HEK293 (cell line): ENCODE measurements at regions not wholly inside any gene's neighbourhood (a gene's known extent, or its start where the extent isn't known, plus 50 kb on each side); places are given as distances from the start of the nearest gene placed in this dataset.

Source experiments
- CTCF ChIA-PET: fragments of 350-600 bp; formaldehyde crosslinking; extraction: SDS; loops from one replicate; lab custom pipeline; 2021; ENCODE audit warnings: antibody characterized with exemption; lab: Yijun Ruan, JAX
- POLR2A ChIA-PET: fragments of 300-600 bp; formaldehyde crosslinking; extraction: SDS; loops from one replicate; lab custom pipeline; 2020; ENCODE audit warnings: antibody characterized with exemption, inconsistent platforms; lab: Yijun Ruan, JAX
- H3K27ac ChIP-seq: fragments of 200-500 bp; sonication (Bioruptor generic); 2 replicates; pipeline ENCODE4 v1.5.1; 2014; ENCODE audit warnings: low read depth, low read length, control low read depth, inconsistent platforms; ENCODE audit errors: extremely low read depth
- H3K36me3 ChIP-seq, 2 experiments: fragments of 200-500 bp in 1 of 2; sonication (Bioruptor generic) in 1 of 2; 1 replicate in 1 of 2; 2 replicates in 1 of 2; pipeline ENCODE4 v1.5.1; 2014 to 2017; ENCODE audit warnings: inconsistent platforms in 2 of 2, low read length in 2 of 2; ENCODE audit not compliant: control insufficient read depth in 2 of 2, insufficient read depth in 1 of 2
- H3K4me1 ChIP-seq: fragments of 200-500 bp; sonication (Bioruptor generic); 2 replicates; pipeline ENCODE4 v1.5.1; 2014; ENCODE audit warnings: mild to moderate bottlenecking, low read length, inconsistent platforms; ENCODE audit not compliant: control insufficient read depth, insufficient read depth
- H3K4me3 ChIP-seq: 2 replicates; pipeline ENCODE4 v1.5.1; 2011; ENCODE audit warnings: low read depth, mild to moderate bottlenecking, control low read depth, low read length, moderate library complexity
- H3K9me3 ChIP-seq: fragments of 200-500 bp; sonication (Bioruptor generic); 2 replicates; pipeline ENCODE4 v1.5.1; 2014; ENCODE audit warnings: low read depth, low read length, inconsistent platforms; ENCODE audit not compliant: control insufficient read depth, insufficient read depth
- SALL2 ChIP-seq: fragments of 450-650 bp; formaldehyde crosslinking; IDR thresholded peaks from 2 replicates; pipeline ENCODE4 v1.5.0; 2017; ENCODE audit warnings: missing biosample characterization, mild to moderate bottlenecking, missing genetic modification characterization, borderline replicate concordance
- SCRT1 ChIP-seq: fragments of 450-650 bp; formaldehyde crosslinking; IDR thresholded peaks from 2 replicates; pipeline ENCODE4 v1.5.1; 2016; ENCODE audit warnings: missing biosample characterization, missing genetic modification characterization, borderline replicate concordance
- SETDB1 ChIP-seq: IDR thresholded peaks from one replicate; pipeline ENCODE4 v1.6.1; 2017; ENCODE audit warnings: mild to moderate bottlenecking, low read length, moderate library complexity, mixed read lengths; ENCODE audit not compliant: insufficient read length
- ZBTB1 ChIP-seq: fragments of 450-650 bp; formaldehyde crosslinking; IDR thresholded peaks from 2 replicates; pipeline ENCODE4 v1.5.1; 2016; ENCODE audit warnings: missing biosample characterization, missing genetic modification characterization
- ZBTB11 ChIP-seq: fragments of 450-650 bp; formaldehyde crosslinking; conservative IDR thresholded peaks from 2 replicates; pipeline ENCODE4 v1.5.1; 2016; ENCODE audit warnings: low read depth, missing biosample characterization, missing genetic modification characterization
- ZBTB17 ChIP-seq: fragments of 450-650 bp; formaldehyde crosslinking; IDR thresholded peaks from 2 replicates; pipeline ENCODE4 v1.5.1; 2016; ENCODE audit warnings: missing biosample characterization, missing genetic modification characterization
- ZNF175 ChIP-seq: fragments of 450-650 bp; formaldehyde crosslinking; IDR thresholded peaks from 2 replicates; pipeline ENCODE4 v1.5.1; 2016; ENCODE audit warnings: missing biosample characterization, missing genetic modification characterization
- ZNF239 ChIP-seq: fragments of 450-650 bp; formaldehyde crosslinking; IDR thresholded peaks from 2 replicates; pipeline ENCODE4 v1.5.1; 2016; ENCODE audit warnings: missing biosample characterization, missing genetic modification characterization
- ZNF311 ChIP-seq: fragments of 450-650 bp; formaldehyde crosslinking; IDR thresholded peaks from 2 replicates; pipeline ENCODE4 v1.5.1; 2017; ENCODE audit warnings: missing biosample characterization, missing genetic modification characterization, borderline replicate concordance
- ZNF341 ChIP-seq: fragments of 450-650 bp; formaldehyde crosslinking; IDR thresholded peaks from 2 replicates; pipeline ENCODE4; 2016; ENCODE audit warnings: low read depth, missing biosample characterization, missing genetic modification characterization
- ZNF362 ChIP-seq: fragments of 450-650 bp; formaldehyde crosslinking; IDR thresholded peaks from 2 replicates; pipeline ENCODE4 v1.5.1; 2016; ENCODE audit warnings: missing biosample characterization, missing genetic modification characterization
- ZNF501 ChIP-seq: fragments of 450-650 bp; formaldehyde crosslinking; IDR thresholded peaks from 2 replicates; pipeline ENCODE4 v1.5.1; 2016; ENCODE audit warnings: missing biosample characterization, missing genetic modification characterization
- ZNF626 ChIP-seq: fragments of 450-650 bp; sonication (Bioruptor Pico); formaldehyde crosslinking; IDR thresholded peaks from 2 replicates; pipeline ENCODE4 v1.5.1; 2018; ENCODE audit warnings: missing biosample characterization, missing genetic modification characterization, inconsistent platforms
- ZNF658 ChIP-seq: fragments of 450-650 bp; formaldehyde crosslinking; IDR thresholded peaks from 2 replicates; pipeline ENCODE4; 2016; ENCODE audit warnings: missing biosample characterization, missing genetic modification characterization
- ZNF792 ChIP-seq: fragments of 450-650 bp; formaldehyde crosslinking; IDR thresholded peaks from 2 replicates; pipeline ENCODE4 v1.5.1; 2016; ENCODE audit warnings: missing biosample characterization, missing genetic modification characterization
- ZNF830 ChIP-seq: fragments of 450-650 bp; IDR thresholded peaks from 2 replicates; pipeline ENCODE4 v1.5.0; 2018; ENCODE audit warnings: missing biosample characterization, missing genetic modification characterization, low read depth, mild to moderate bottlenecking, moderate library complexity
- ZSCAN4 ChIP-seq: fragments of 450-650 bp; formaldehyde crosslinking; IDR thresholded peaks from 2 replicates; pipeline ENCODE4 v1.5.1; 2017; ENCODE audit warnings: missing biosample characterization, missing genetic modification characterization
- ZXDB ChIP-seq: fragments of 450-650 bp; formaldehyde crosslinking; IDR thresholded peaks from 2 replicates; pipeline ENCODE4 v1.5.1; 2016; ENCODE audit warnings: missing biosample characterization, missing genetic modification characterization
- TF ChIP-seq, protein P1 (sequence below): fragments of 450-650 bp; formaldehyde crosslinking; IDR thresholded peaks from 2 replicates; pipeline ENCODE4 v1.5.1; 2017; ENCODE audit warnings: missing biosample characterization, mild to moderate bottlenecking, missing genetic modification characterization, moderate library complexity
- TF ChIP-seq, protein P2 (sequence below): fragments of 450-650 bp; formaldehyde crosslinking; IDR thresholded peaks from 2 replicates; pipeline ENCODE4 v1.5.1; 2017; ENCODE audit warnings: missing biosample characterization, missing genetic modification characterization
- TF ChIP-seq, protein P3 (sequence below): fragments of 450-650 bp; formaldehyde crosslinking; conservative IDR thresholded peaks from 2 replicates; pipeline ENCODE4 v1.5.1; 2016; ENCODE audit warnings: low read depth, missing biosample characterization, missing genetic modification characterization

DNA sequence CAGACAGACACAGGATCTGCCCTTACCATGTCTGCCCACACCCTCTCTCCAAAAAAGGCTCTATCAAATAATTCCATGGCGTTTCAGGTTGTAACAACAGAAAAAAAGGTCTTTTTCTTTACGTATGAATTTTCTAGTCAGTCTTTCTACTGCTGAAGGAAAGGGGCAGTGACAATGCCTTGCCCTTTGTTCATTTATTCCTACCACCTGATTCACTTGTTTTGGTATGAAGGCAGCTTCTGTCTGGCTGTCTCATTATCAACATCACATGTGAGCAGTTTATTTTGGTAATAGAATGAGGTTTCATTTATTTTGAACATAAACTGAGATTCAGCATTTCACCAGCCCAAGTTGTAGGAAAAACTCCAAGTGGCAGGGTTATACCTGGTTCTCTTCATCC, 94.3 kb upstream of the KLF7 start (continued):
- TF ChIP-seq SALL2 (tag by site-specific recombination) (no peak), ZNF830 (tag by site-specific recombination) (no peak), ZNF626 (tag by site-specific recombination) (no peak), SETDB1 (no peak), ZNF311 (tag by site-specific recombination) (no peak)
- TF ChIP-seq, protein P1, sequence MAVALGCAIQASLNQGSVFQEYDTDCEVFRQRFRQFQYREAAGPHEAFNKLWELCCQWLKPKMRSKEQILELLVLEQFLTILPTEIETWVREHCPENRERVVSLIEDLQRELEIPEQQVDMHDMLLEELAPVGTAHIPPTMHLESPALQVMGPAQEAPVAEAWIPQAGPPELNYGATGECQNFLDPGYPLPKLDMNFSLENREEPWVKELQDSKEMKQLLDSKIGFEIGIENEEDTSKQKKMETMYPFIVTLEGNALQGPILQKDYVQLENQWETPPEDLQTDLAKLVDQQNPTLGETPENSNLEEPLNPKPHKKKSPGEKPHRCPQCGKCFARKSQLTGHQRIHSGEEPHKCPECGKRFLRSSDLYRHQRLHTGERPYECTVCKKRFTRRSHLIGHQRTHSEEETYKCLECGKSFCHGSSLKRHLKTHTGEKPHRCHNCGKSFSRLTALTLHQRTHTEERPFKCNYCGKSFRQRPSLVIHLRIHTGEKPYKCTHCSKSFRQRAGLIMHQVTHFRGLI (tag by site-specific recombination) = no peak
- TF ChIP-seq, protein P2, sequence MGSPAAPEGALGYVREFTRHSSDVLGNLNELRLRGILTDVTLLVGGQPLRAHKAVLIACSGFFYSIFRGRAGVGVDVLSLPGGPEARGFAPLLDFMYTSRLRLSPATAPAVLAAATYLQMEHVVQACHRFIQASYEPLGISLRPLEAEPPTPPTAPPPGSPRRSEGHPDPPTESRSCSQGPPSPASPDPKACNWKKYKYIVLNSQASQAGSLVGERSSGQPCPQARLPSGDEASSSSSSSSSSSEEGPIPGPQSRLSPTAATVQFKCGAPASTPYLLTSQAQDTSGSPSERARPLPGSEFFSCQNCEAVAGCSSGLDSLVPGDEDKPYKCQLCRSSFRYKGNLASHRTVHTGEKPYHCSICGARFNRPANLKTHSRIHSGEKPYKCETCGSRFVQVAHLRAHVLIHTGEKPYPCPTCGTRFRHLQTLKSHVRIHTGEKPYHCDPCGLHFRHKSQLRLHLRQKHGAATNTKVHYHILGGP = no peak

- Histone ChIP-seq H3K27ac (no peak overlapping the region), H3K9me3 (no peaks in the 10 kb centered on the region), H3K4me1 (no peaks in the 10 kb centered on the region), H3K36me3 (no peaks in the 10 kb centered on the region), H3K4me3 (no peak overlapping the region)
- POLR2A ChIA-PET = interaction anchor here (0.6 kb wide), 1 partner anchor 88 kb away, joined by 7 read pairs; no protein-coding TSS in a partner anchor
- CTCF ChIA-PET = interaction anchor here (1.0 to 1.1 kb wide), 2 partner anchors 22 to 23 kb away, joined by 3 read pairs; no protein-coding TSS in a partner anchor
- TF ChIP-seq, protein P1 (tag by site-specific recombination) = no peak
- no peak for TF ChIP-seq ZSCAN4 (tag by site-specific recombination)
- TF ChIP-seq ZNF658 (tag by site-specific recombination) = no peak
- TF ChIP-seq ZBTB17 (tag by site-specific recombination) = no peak
- TF ChIP-seq, protein P3, sequence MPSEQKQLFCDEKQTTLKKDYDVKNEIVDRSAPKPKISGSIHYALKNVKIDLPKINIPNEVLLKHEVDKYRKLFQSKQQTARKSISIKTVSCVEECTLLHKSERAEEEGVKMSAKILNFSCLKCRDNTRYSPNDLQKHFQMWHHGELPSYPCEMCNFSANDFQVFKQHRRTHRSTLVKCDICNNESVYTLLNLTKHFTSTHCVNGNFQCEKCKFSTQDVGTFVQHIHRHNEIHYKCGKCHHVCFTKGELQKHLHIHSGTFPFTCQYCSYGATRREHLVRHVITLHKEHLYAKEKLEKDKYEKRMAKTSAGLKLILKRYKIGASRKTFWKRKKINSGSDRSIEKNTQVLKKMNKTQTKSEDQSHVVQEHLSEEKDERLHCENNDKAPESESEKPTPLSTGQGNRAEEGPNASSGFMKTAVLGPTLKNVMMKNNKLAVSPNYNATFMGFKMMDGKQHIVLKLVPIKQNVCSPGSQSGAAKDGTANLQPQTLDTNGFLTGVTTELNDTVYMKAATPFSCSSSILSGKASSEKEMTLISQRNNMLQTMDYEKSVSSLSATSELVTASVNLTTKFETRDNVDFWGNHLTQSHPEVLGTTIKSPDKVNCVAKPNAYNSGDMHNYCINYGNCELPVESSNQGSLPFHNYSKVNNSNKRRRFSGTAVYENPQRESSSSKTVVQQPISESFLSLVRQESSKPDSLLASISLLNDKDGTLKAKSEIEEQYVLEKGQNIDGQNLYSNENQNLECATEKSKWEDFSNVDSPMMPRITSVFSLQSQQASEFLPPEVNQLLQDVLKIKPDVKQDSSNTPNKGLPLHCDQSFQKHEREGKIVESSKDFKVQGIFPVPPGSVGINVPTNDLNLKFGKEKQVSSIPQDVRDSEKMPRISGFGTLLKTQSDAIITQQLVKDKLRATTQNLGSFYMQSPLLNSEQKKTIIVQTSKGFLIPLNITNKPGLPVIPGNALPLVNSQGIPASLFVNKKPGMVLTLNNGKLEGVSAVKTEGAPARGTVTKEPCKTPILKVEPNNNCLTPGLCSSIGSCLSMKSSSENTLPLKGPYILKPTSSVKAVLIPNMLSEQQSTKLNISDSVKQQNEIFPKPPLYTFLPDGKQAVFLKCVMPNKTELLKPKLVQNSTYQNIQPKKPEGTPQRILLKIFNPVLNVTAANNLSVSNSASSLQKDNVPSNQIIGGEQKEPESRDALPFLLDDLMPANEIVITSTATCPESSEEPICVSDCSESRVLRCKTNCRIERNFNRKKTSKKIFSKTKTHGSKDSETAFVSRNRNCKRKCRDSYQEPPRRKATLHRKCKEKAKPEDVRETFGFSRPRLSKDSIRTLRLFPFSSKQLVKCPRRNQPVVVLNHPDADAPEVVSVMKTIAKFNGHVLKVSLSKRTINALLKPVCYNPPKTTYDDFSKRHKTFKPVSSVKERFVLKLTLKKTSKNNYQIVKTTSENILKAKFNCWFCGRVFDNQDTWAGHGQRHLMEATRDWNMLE = no peak
- TF ChIP-seq ZNF175 (tag by site-specific recombination) = no peak
- TF ChIP-seq ZNF501 (tag by site-specific recombination) = no peak
- TF ChIP-seq ZNF792 (tag by site-specific recombination) = no peak
- TF ChIP-seq ZNF341 (tag by site-specific recombination) = no peak
- TF ChIP-seq ZBTB11 = no peak
- no peak for TF ChIP-seq ZBTB1
- TF ChIP-seq ZNF362 (tag by site-specific recombination) = no peak
- no peak for TF ChIP-seq ZXDB (tag by site-specific recombination)
- no peak for TF ChIP-seq ZNF239 (tag by site-specific recombination)
- no peak for TF ChIP-seq SCRT1 (tag by site-specific recombination)
Observed at GRCh38 chr2:207260947-207261346, 95.2 kb upstream of the KLF7 start.
